Vagina (tissue), 2 donors: ENCODE measurements at regions not wholly inside any gene's neighbourhood (a gene's known extent, or its start where the extent isn't known, plus 50 kb on each side); places are given as distances from the start of the nearest gene placed in this dataset.

Source experiments
- CTCF ChIP-seq, 3 experiments: fragments of 450-650 bp in 2 of 3; fragments of 200-600 bp in 1 of 3; sonication (generic) in 1 of 3; IDR thresholded peaks; one replicate each; pipeline ENCODE4 v1.5.1; 2017 to 2019; ENCODE audit warnings: antibody characterized with exemption in 3 of 3, mild to moderate bottlenecking in 2 of 3, moderate library complexity in 2 of 3
- POLR2A ChIP-seq, 2 donors: fragments of 450-650 bp; IDR thresholded peaks; one replicate each; pipeline ENCODE4 v1.6.1; 2017; ENCODE audit warnings: antibody characterized with exemption in 2 of 2, mild to moderate bottlenecking in 2 of 2, moderate library complexity in 2 of 2
- POLR2AphosphoS5 ChIP-seq, 2 donors: sonication (generic); formaldehyde crosslinking; IDR thresholded peaks; one replicate each; pipeline ENCODE4 v1.9.0; 2017; ENCODE audit warnings: antibody characterized with exemption in 2 of 2, mild to moderate bottlenecking in 2 of 2, low read depth in 1 of 2; ENCODE audit not compliant: insufficient read depth in 1 of 2

GRCh38 chr11:92643827-92644226 lies 325.6 kb upstream of the MTNR1B start:
- TF ChIP-seq POLR2A (IDR thresholded peaks at IDR 0.05) (no peak), CTCF (IDR thresholded peaks at IDR 0.05) (no peak), POLR2AphosphoS5 (IDR thresholded peaks at IDR 0.05; ENCODE audit: insufficient read depth in 1 of 2, low read depth in 1 of 2) (no peak)
